AG04450 (cell line): ENCODE measurements at regions not wholly inside any gene's neighbourhood (a gene's known extent, or its start where the extent isn't known, plus 50 kb on each side); places are given as distances from the start of the nearest gene placed in this dataset.

Source experiments
- CTCF ChIA-PET: fragments of 300-600, 350-600 bp; formaldehyde crosslinking; extraction: SDS; loops from one replicate; lab custom pipeline; 2022; ENCODE audit warnings: antibody characterized with exemption, inconsistent platforms; lab: Charles Lee
- POLR2A ChIA-PET: fragments of 350-600 bp; formaldehyde crosslinking; extraction: SDS; loops from one replicate; lab custom pipeline; 2021; ENCODE audit warnings: antibody characterized with exemption, inconsistent platforms; lab: Yijun Ruan, JAX
- DNase-seq: peaks from one replicate; pipeline ENCODE4 v3.0.0-alpha.2; 2011; ENCODE audit warnings: low read depth, low spot score
- H3K27ac ChIP-seq: one replicate; pipeline ENCODE4 v1.5.1; 2012; ENCODE audit warnings: low read depth, low read length, control low read depth
- H3K27me3 ChIP-seq: one replicate; pipeline ENCODE4 v1.6.0; 2012; ENCODE audit warnings: low read length; ENCODE audit not compliant: control insufficient read depth, insufficient read depth
- H3K4me3 ChIP-seq: 2 replicates; pipeline ENCODE4 v1.5.1; 2011; ENCODE audit warnings: mild to moderate bottlenecking, low read depth, low read length, control low read depth
- H3K9me3 ChIP-seq: 2 replicates; pipeline ENCODE4 v1.5.1; 2012; ENCODE audit warnings: low read length; ENCODE audit not compliant: control insufficient read depth, insufficient read depth
- TF ChIP-seq, protein P1 (sequence below): IDR thresholded peaks from 2 replicates; pipeline ENCODE4 v1.5.1; 2011; ENCODE audit warnings: low read depth, low read length, control low read depth, inconsistent platforms

DNA sequence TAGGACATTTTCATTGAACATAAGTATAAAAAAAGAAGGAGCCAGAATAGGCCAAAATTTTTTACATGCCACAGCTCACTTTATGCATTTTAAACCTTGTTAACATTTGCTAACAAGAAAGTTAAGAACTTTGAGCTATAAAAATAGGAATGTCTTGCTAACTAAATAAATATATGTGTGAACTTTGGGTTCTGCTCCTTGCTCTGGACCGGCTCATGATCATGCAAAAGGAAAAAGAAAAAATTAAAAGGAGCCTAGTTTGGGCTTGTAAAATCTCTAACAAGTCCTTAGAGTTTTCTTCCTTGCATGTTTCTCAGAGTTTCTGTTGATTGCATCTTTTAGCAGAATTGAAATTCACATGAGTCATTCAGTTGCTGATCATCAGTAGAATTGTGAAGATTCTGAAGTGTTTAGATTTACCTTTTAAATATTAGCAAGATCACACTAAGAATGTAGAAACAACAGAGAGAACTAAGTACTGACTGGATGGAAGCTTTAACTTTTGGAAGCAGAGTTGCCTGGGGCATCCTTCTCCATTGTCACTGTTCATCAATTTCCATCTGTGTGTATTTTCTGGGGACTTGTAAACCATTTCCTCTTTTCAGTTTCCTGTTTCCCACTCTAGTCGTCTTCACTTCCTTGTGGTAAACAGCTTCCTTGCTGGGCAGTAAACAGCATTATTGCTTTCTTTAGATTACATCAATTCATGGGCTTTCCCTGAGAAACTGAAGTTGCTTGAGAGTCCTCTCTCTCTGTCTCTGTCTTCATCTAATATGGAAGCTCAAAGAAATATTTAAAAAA, 458.4 kb upstream of the BTBD3 start:
- no peak for DNase-seq
- ChIA-PET POLR2A (no interaction called here), CTCF (interaction anchor here (0.5 to 0.6 kb wide), 2 partner anchors 75 to 895 kb away, joined by 3 to 4 read pairs; no protein-coding TSS in a partner anchor)
- no peaks in the 10 kb centered on the region for H3K27me3 ChIP-seq
- H3K4me3 ChIP-seq, result no peak overlapping the region
- H3K9me3 ChIP-seq, result no peaks in the 10 kb centered on the region
- TF ChIP-seq, protein P1, sequence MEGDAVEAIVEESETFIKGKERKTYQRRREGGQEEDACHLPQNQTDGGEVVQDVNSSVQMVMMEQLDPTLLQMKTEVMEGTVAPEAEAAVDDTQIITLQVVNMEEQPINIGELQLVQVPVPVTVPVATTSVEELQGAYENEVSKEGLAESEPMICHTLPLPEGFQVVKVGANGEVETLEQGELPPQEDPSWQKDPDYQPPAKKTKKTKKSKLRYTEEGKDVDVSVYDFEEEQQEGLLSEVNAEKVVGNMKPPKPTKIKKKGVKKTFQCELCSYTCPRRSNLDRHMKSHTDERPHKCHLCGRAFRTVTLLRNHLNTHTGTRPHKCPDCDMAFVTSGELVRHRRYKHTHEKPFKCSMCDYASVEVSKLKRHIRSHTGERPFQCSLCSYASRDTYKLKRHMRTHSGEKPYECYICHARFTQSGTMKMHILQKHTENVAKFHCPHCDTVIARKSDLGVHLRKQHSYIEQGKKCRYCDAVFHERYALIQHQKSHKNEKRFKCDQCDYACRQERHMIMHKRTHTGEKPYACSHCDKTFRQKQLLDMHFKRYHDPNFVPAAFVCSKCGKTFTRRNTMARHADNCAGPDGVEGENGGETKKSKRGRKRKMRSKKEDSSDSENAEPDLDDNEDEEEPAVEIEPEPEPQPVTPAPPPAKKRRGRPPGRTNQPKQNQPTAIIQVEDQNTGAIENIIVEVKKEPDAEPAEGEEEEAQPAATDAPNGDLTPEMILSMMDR, result no peak
- H3K27ac ChIP-seq, result no peak overlapping the region

DNA sequence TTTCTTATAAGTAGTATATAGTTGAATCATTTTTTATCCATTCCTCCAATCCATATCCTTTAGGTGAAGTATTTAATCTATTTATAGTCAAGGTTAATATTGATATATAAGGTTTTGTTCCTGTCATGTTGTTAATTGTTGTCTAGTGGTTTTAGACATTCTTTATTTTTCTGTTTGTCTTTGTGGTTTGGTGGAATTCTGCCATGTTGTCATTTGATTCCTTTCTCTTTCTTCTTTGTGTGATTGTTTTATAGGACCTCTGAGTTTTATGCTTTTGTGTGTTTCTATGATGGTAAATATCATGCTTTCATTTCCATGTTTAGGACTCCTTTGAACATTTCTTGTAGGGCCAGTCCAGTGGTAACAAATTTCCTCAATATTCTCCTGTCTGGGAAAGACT, 450.3 kb upstream of the BTBD3 start:
- H3K4me3 ChIP-seq, result no peak overlapping the region
- H3K27ac ChIP-seq, result no peak overlapping the region
- TF ChIP-seq, protein P1, result no peak
- no peaks in the 10 kb centered on the region for H3K27me3 ChIP-seq
- no peak for DNase-seq
- CTCF ChIA-PET, result no interaction called here
- POLR2A ChIA-PET, result no interaction called here
- no peaks in the 10 kb centered on the region for H3K9me3 ChIP-seq

DNA sequence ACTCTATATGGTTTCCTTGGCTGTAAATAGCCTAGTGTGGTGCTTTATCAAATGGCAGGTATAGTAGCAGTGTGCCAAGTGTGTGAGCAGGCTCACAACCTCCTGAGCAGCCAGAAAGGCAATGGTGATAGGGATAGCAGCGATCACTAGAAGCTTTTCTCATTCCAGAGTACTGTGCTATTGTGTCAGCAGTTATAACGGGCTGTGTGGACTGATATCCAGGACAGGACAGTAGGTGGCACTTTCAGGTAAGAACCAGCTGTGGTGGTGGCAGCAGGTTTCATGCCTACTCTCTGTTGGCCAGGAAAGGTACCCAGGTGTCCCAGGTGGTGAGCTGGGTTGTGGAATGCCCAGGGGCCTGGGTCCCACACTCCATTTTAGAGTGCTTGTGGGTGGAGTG, 448.8 kb upstream of the BTBD3 start:
- POLR2A ChIA-PET, result no interaction called here
- CTCF ChIA-PET, result no interaction called here
- no peaks in the 10 kb centered on the region for H3K9me3 ChIP-seq

DNA sequence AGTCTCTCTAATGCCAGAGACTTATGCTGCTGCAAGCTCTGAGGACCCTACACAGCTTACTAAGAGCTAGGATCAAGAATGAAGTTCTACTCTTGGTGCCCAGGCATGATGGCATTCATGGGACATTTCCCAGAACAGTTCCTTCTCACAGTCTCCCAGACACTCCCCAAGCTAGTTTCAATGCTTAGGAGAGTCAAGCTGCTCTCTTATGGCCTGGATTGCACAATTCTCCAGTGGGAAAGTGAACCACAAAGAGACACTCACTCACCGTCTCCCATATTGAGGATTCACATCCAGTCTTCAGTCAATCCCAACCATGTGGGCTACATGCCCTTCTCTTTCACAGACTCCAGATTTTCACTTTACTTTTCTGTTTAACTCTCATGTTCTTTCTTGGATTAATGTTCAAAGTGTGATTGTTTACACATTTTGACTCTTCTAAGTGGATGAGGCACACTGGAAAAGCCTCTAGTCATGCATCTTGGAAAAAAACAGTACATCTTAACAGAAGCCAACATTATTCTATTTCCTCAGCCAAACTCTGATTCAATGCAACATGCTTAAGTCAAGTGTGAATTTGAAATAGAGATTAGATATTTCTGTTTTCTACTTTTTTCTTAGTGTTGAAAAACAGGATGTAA, 447.8 kb upstream of the BTBD3 start:
- no peak for DNase-seq
- ChIA-PET POLR2A (no interaction called here), CTCF (no interaction called here)
- no peak overlapping the region for H3K27ac ChIP-seq
- no peaks in the 10 kb centered on the region for H3K9me3 ChIP-seq
- TF ChIP-seq, protein P1, result no peak
- H3K27me3 ChIP-seq, result no peaks in the 10 kb centered on the region
- H3K4me3 ChIP-seq, result no peak overlapping the region

More for the DNA sequence above, 448.8 kb upstream of the BTBD3 start:
- no peak for DNase-seq
- no peak overlapping the region for H3K27ac ChIP-seq
- H3K27me3 ChIP-seq, result no peaks in the 10 kb centered on the region
- H3K4me3 ChIP-seq, result no peak overlapping the region
- TF ChIP-seq, protein P1, result no peak

DNA sequence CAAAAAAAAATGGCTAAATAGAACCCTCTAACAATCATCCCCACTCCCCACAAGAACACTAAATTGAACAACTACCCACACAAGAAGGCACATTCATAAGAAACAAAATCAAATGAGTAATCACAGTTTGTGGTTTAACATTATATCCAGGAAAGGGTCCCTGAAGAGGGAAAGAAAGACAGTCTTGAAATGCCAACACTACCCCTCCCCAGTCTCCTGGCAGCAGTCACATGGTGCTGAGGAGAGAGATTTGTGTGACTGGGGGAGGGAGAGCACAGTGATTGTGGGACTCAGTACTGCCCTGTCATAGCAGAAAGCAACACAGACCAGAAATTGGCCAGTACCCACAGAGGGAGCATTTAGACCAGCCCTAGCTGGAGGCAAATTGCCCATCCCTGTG, 443.7 kb upstream of the BTBD3 start:
- ChIA-PET CTCF (no interaction called here), POLR2A (no interaction called here)
- Histone ChIP-seq H3K27ac (no peak overlapping the region), H3K9me3 (no peaks in the 10 kb centered on the region), H3K27me3 (no peaks in the 10 kb centered on the region), H3K4me3 (no peak overlapping the region)
- TF ChIP-seq, protein P1, result no peak
- DNase-seq, result no peak
